ENCODE measurements at regions not wholly inside any gene's neighbourhood (a gene's known extent, or its start where the extent isn't known, plus 50 kb on each side); places are given as distances from the start of the nearest gene placed in this dataset.

DNA sequence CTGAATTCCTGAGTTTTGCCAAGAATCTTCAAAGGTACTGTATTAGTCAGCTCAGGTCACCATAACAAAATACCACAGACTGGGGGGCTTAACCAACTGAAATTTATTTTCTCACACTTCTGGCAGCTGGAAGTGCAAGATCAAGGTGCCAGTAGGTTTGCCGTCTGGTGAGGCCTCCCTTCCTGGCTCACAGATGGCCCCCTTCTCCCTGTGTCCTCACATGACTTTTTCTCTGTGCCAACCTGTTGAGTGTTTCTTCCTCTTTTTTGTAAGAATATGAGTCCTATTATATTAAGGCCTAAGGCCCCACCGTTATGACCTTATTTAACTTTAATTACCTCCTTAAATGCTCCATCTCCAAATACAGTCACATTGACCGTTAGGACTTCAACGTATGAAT is 156.1 kb upstream of the KIF2A start:
- Histone ChIP-seq H4K20me1 (ENCODE audit: insufficient read depth, low read length) (no peaks in the 10 kb centered on the region), H3K27ac (ENCODE audit: low read length) (no peak overlapping the region), H3K4me1 (ENCODE audit: low read length) (peaks cover 7% of the 10 kb centered on the region), H3K27me3 (ENCODE audit: low read depth, low read length) (no peaks in the 10 kb centered on the region), H3K36me3 (replicated peaks; ENCODE audit: low read depth, low read length) (no peaks in the 10 kb centered on the region), H3K9ac (ENCODE audit: low read length) (no peak overlapping the region), H3K4me2 (ENCODE audit: low read length) (peak overlapping the region; percentile 7; the same call in 1 of the 2 replicates), H3K4me3 (ENCODE audit: low read length) (no peak overlapping the region), H3K9me3 (ENCODE audit: insufficient read depth, low read length) (no peaks in the 10 kb centered on the region), H2AFZ (ENCODE audit: low read depth, low read length) (no peak overlapping the region), H3K79me2 (ENCODE audit: low read length) (no peaks in the 10 kb centered on the region)
- TF ChIP-seq, protein P1, sequence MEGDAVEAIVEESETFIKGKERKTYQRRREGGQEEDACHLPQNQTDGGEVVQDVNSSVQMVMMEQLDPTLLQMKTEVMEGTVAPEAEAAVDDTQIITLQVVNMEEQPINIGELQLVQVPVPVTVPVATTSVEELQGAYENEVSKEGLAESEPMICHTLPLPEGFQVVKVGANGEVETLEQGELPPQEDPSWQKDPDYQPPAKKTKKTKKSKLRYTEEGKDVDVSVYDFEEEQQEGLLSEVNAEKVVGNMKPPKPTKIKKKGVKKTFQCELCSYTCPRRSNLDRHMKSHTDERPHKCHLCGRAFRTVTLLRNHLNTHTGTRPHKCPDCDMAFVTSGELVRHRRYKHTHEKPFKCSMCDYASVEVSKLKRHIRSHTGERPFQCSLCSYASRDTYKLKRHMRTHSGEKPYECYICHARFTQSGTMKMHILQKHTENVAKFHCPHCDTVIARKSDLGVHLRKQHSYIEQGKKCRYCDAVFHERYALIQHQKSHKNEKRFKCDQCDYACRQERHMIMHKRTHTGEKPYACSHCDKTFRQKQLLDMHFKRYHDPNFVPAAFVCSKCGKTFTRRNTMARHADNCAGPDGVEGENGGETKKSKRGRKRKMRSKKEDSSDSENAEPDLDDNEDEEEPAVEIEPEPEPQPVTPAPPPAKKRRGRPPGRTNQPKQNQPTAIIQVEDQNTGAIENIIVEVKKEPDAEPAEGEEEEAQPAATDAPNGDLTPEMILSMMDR (IDR thresholded peaks at IDR 0.05; ENCODE audit: low read depth, low read length): no peak
- TF ChIP-seq EZH2phosphoT487 (IDR thresholded peaks at IDR 0.05; ENCODE audit: low read depth): no peak

DNA sequence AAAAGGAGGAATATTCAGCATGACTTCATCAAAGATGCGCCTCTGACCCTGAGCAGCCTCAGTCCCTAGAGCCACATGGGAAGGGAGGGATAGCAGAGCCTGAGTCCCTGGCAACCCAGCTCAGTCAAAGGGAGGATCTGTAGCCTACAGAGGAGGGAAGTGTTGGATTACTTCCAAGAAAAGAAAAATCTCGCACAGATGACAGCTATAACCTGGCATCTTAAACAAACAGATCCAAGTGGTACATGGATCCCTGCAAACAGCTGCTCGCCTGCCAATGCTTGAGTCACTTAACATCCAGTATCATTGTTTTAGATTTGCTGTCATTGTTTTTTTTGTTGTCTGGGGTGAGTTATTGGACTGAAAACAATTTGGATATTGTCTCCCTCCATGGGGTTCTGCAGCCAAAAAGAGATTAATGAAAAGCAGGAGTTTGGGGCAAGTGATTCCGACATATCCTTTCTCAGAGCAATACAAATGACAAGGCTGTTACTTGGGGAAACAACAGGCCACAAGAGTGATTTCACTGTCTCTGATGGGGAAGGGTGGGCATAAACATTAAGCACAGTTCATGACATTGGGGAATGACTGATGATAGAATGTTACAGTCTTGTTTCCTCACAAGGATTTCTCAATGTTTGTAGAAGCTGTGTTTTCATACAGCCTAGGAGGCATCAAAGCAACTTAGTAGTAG is 153.5 kb upstream of the KIF2A start:
- Histone ChIP-seq H3K4me2 (ENCODE audit: low read length) (no peak overlapping the region), H3K4me3 (ENCODE audit: low read length) (no peak overlapping the region), H3K4me1 (ENCODE audit: low read length) (peaks cover 7% of the 10 kb centered on the region), H4K20me1 (ENCODE audit: insufficient read depth, low read length) (no peaks in the 10 kb centered on the region), H3K9ac (ENCODE audit: low read length) (no peak overlapping the region), H3K9me3 (ENCODE audit: insufficient read depth, low read length) (no peaks in the 10 kb centered on the region), H3K79me2 (ENCODE audit: low read length) (no peaks in the 10 kb centered on the region), H3K27me3 (ENCODE audit: low read depth, low read length) (no peaks in the 10 kb centered on the region), H2AFZ (ENCODE audit: low read depth, low read length) (no peak overlapping the region), H3K36me3 (replicated peaks; ENCODE audit: low read depth, low read length) (no peaks in the 10 kb centered on the region), H3K27ac (ENCODE audit: low read length) (no peak overlapping the region)
- TF ChIP-seq EZH2phosphoT487 (IDR thresholded peaks at IDR 0.05; ENCODE audit: low read depth): no peak
- TF ChIP-seq, protein P1 (IDR thresholded peaks at IDR 0.05; ENCODE audit: low read depth, low read length): no peak

DNA sequence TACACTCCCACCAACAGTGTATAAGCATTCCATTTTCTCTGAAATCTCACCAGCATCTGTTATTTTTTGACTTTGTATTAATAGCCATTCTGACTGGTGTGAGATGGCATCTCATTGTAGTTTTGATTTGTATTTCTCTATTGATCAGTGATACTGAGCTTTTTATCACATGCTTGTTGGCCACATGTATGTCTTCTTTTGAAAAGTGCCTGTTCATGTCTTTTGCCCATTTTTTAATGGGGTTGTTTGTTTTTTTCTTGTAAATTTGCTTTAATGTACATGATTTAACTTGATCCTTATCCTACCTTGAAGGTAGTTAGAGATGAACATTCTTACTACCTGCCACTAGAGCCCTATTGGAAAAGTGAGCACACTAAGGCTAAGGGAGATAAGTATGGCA is 151.2 kb upstream of the KIF2A start:
- Histone ChIP-seq H3K4me2 (ENCODE audit: low read length) (no peak overlapping the region), H3K4me3 (ENCODE audit: low read length) (no peak overlapping the region), H3K27ac (ENCODE audit: low read length) (no peak overlapping the region), H3K79me2 (ENCODE audit: low read length) (no peaks in the 10 kb centered on the region), H3K4me1 (ENCODE audit: low read length) (peaks cover 6% of the 10 kb centered on the region), H3K36me3 (replicated peaks; ENCODE audit: low read depth, low read length) (no peaks in the 10 kb centered on the region), H4K20me1 (ENCODE audit: insufficient read depth, low read length) (no peaks in the 10 kb centered on the region), H2AFZ (ENCODE audit: low read depth, low read length) (no peak overlapping the region), H3K9me3 (ENCODE audit: insufficient read depth, low read length) (no peaks in the 10 kb centered on the region), H3K27me3 (ENCODE audit: low read depth, low read length) (no peaks in the 10 kb centered on the region), H3K9ac (ENCODE audit: low read length) (no peak overlapping the region)
- TF ChIP-seq, protein P1 (IDR thresholded peaks at IDR 0.05; ENCODE audit: low read depth, low read length): no peak
- no peak for TF ChIP-seq EZH2phosphoT487 (IDR thresholded peaks at IDR 0.05; ENCODE audit: low read depth)

DNA sequence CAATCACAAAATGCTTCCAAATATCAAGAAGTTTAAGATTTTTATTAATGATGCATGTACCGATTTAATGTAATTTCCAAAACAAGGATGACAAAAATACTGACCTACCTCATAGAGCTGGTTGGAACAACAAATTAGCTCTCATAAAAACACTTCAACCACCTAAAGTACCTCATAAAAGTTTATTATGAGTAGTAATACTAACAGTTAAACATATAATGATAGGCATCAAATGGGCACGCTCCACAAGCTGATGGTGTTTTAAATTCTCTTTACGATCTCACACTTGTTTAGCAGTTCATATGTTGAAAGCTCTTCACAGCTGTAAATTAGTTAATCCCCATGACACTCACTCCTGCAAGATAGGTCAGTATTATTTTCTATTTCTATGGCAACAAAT is 150.0 kb upstream of the KIF2A start:
- Histone ChIP-seq H3K27me3 (ENCODE audit: low read depth, low read length) (no peaks in the 10 kb centered on the region), H3K79me2 (ENCODE audit: low read length) (no peaks in the 10 kb centered on the region), H4K20me1 (ENCODE audit: insufficient read depth, low read length) (no peaks in the 10 kb centered on the region), H3K4me3 (ENCODE audit: low read length) (no peak overlapping the region), H3K4me1 (ENCODE audit: low read length) (no peaks in the 10 kb centered on the region), H3K27ac (ENCODE audit: low read length) (no peak overlapping the region), H3K4me2 (ENCODE audit: low read length) (no peak overlapping the region), H3K36me3 (replicated peaks; ENCODE audit: low read depth, low read length) (no peaks in the 10 kb centered on the region), H3K9ac (ENCODE audit: low read length) (no peak overlapping the region), H2AFZ (ENCODE audit: low read depth, low read length) (no peak overlapping the region), H3K9me3 (ENCODE audit: insufficient read depth, low read length) (no peaks in the 10 kb centered on the region)
- TF ChIP-seq, protein P1 (IDR thresholded peaks at IDR 0.05; ENCODE audit: low read depth, low read length): no peak
- no peak for TF ChIP-seq EZH2phosphoT487 (IDR thresholded peaks at IDR 0.05; ENCODE audit: low read depth)

Measured in OCI-LY3 (cell line).